SK-N-SH treated with all-trans-retinoic acid at 6 μM for 48 hours (cell line): ENCODE measurements at regions not wholly inside any gene's neighbourhood (a gene's known extent, or its start where the extent isn't known, plus 50 kb on each side); places are given as distances from the start of the nearest gene placed in this dataset.

Source experiments
- ATAC-seq: fragments of 200-7000 bp; cut with Tn5 transposase; 3 replicates; pipeline ENCODE4 v1.9.1; 2020; ENCODE audit warnings: mild to moderate bottlenecking, moderate library complexity
- ARNTL ChIP-seq: fragments of 450-650 bp; formaldehyde crosslinking; IDR thresholded peaks from 2 replicates; pipeline ENCODE4 v1.5.0; 2020; ENCODE audit warnings: low read depth, mild to moderate bottlenecking, moderate library complexity, borderline replicate concordance
- CSDC2 ChIP-seq: fragments of 250-450 bp; sonication (Bioruptor Pico); IDR thresholded peaks from 2 replicates; pipeline ENCODE4 v1.5.0; 2020; ENCODE audit warnings: mild to moderate bottlenecking, moderate library complexity
- ESRRG ChIP-seq: fragments of 250-450 bp; sonication (Bioruptor Pico); IDR thresholded peaks from 2 replicates; pipeline ENCODE4 v1.6.1; 2021; ENCODE audit warnings: mild to moderate bottlenecking
- GLIS3 ChIP-seq: fragments of 250-450 bp; sonication (Bioruptor Pico); IDR thresholded peaks from 2 replicates; pipeline ENCODE4 v1.5.0; 2020; ENCODE audit warnings: mild to moderate bottlenecking, moderate library complexity
- ISL1 ChIP-seq: fragments of 250-450 bp; sonication (Bioruptor Pico); IDR thresholded peaks from 2 replicates; pipeline ENCODE4 v2.1.2; 2022; ENCODE audit warnings: mild to moderate bottlenecking, moderate library complexity
- OSR1 ChIP-seq: fragments of 250-450 bp; sonication (Bioruptor Pico); IDR thresholded peaks from 2 replicates; pipeline ENCODE4 v1.8.0; 2022; ENCODE audit warnings: moderate library complexity, mild to moderate bottlenecking, inconsistent platforms
- PATZ1 ChIP-seq: fragments of 250-450 bp; sonication (Bioruptor Pico); IDR thresholded peaks from 2 replicates; pipeline ENCODE4 v1.8.0; 2020; ENCODE audit warnings: mild to moderate bottlenecking, moderate library complexity, borderline replicate concordance
- POU6F1 ChIP-seq: fragments of 250-450 bp; sonication (Bioruptor Pico); IDR thresholded peaks from 2 replicates; pipeline ENCODE4 v1.8.0; 2021; ENCODE audit warnings: low read depth, mild to moderate bottlenecking, moderate library complexity, borderline replicate concordance
- PPARA ChIP-seq: fragments of 250-450 bp; sonication (Bioruptor Pico); IDR thresholded peaks from 2 replicates; pipeline ENCODE4 v1.5.0; 2020; ENCODE audit warnings: mild to moderate bottlenecking, borderline replicate concordance
- RARB ChIP-seq: fragments of 250-450 bp; sonication (Bioruptor Pico); IDR thresholded peaks from 2 replicates; pipeline ENCODE4 v1.8.0; 2021; ENCODE audit warnings: mild to moderate bottlenecking, moderate library complexity
- TCF4 ChIP-seq: fragments of 250-450 bp; sonication (Bioruptor Pico); IDR thresholded peaks from 2 replicates; pipeline ENCODE4 v1.8.0; 2021; ENCODE audit warnings: mild to moderate bottlenecking, moderate library complexity, borderline replicate concordance
- TOX ChIP-seq: fragments of 250-450 bp; sonication (Bioruptor Pico); IDR thresholded peaks from 2 replicates; pipeline ENCODE4 v1.8.0; 2021; ENCODE audit warnings: mild to moderate bottlenecking, moderate library complexity, borderline replicate concordance
- ZC3H10 ChIP-seq: fragments of 250-450 bp; sonication (Bioruptor Pico); IDR thresholded peaks from 2 replicates; pipeline ENCODE4 v1.5.1; 2021; ENCODE audit warnings: mild to moderate bottlenecking, moderate library complexity
- ZFP3 ChIP-seq: fragments of 250-450 bp; sonication (Bioruptor Pico); IDR thresholded peaks from 2 replicates; pipeline ENCODE4 v1.5.0; 2020; ENCODE audit warnings: mild to moderate bottlenecking, moderate library complexity
- ZFP30 ChIP-seq: fragments of 450-650 bp; formaldehyde crosslinking; IDR thresholded peaks from 2 replicates; pipeline ENCODE4 v1.5.0; 2022; ENCODE audit warnings: mild to moderate bottlenecking, moderate library complexity
- ZNF565 ChIP-seq: fragments of 450-650 bp; formaldehyde crosslinking; conservative IDR thresholded peaks from 2 replicates; pipeline ENCODE4 v1.5.0; 2020; ENCODE audit warnings: low read depth, mild to moderate bottlenecking, moderate library complexity
- ZNF8 ChIP-seq: fragments of 450-650 bp; formaldehyde crosslinking; IDR thresholded peaks from 2 replicates; pipeline ENCODE4 v1.5.0; 2020; ENCODE audit warnings: mild to moderate bottlenecking, moderate library complexity
- TF ChIP-seq, protein P1 (sequence below): fragments of 250-450 bp; sonication (Bioruptor Pico); IDR thresholded peaks from 2 replicates; pipeline ENCODE4 v1.5.1; 2021; ENCODE audit warnings: mild to moderate bottlenecking, moderate library complexity

- TF ChIP-seq CSDC2 (CRISPR knock-in tag) (no peak), PATZ1 (CRISPR knock-in tag) (no peak), ESRRG (CRISPR knock-in tag) (no peak), GLIS3 (no peak)
These were observed 402.8 kb downstream of the CDC14C start (continued) for GRCh38 chr7:49327155-49327554.

- ATAC-seq: no peak
- TF ChIP-seq ZFP30 (CRISPR knock-in tag) (no peak), PPARA (CRISPR knock-in tag) (no peak), OSR1 (no peak), RARB (no peak), ESRRG (CRISPR knock-in tag) (no peak), PATZ1 (CRISPR knock-in tag) (no peak), ZNF8 (CRISPR knock-in tag) (no peak), ZNF565 (CRISPR knock-in tag) (no peak), ARNTL (CRISPR knock-in tag) (no peak), TCF4 (no peak), POU6F1 (no peak), ZFP3 (CRISPR knock-in tag) (no peak)
These were observed 409.0 kb downstream of the CDC14C start for GRCh38 chr7:49333180-49333881.

- no peak for TF ChIP-seq ARNTL (CRISPR knock-in tag)
- no peak for TF ChIP-seq GLIS3
- TF ChIP-seq TOX (CRISPR knock-in tag): no peak
- no peak for TF ChIP-seq RARB
- no peak for TF ChIP-seq ZNF8 (CRISPR knock-in tag)
- no peak for TF ChIP-seq POU6F1
- TF ChIP-seq ISL1 (CRISPR knock-in tag): no peak
- TF ChIP-seq ZC3H10 (CRISPR knock-in tag): no peak
- no peak for TF ChIP-seq ESRRG (CRISPR knock-in tag)
- TF ChIP-seq PATZ1 (CRISPR knock-in tag): no peak
- TF ChIP-seq, protein P1, sequence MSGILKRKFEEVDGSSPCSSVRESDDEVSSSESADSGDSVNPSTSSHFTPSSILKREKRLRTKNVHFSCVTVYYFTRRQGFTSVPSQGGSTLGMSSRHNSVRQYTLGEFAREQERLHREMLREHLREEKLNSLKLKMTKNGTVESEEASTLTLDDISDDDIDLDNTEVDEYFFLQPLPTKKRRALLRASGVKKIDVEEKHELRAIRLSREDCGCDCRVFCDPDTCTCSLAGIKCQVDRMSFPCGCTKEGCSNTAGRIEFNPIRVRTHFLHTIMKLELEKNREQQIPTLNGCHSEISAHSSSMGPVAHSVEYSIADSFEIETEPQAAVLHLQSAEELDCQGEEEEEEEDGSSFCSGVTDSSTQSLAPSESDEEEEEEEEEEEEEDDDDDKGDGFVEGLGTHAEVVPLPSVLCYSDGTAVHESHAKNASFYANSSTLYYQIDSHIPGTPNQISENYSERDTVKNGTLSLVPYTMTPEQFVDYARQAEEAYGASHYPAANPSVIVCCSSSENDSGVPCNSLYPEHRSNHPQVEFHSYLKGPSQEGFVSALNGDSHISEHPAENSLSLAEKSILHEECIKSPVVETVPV (CRISPR knock-in tag): no peak
- no peak for ATAC-seq
These were observed 417.5 kb downstream of the CDC14C start for GRCh38 chr7:49341849-49342248.
